ENCODE measurements at regions not wholly inside any gene's neighbourhood (a gene's known extent, or its start where the extent isn't known, plus 50 kb on each side); places are given as distances from the start of the nearest gene placed in this dataset.
A peak's percentile ranks its signal among the peaks of the same experiment; 100 is the strongest.
"Not testable (repeated sequence)": the region's sequence is repeated elsewhere in the genome, so short reads cannot be mapped to it uniquely, and the experiment has no call there.

DNA sequence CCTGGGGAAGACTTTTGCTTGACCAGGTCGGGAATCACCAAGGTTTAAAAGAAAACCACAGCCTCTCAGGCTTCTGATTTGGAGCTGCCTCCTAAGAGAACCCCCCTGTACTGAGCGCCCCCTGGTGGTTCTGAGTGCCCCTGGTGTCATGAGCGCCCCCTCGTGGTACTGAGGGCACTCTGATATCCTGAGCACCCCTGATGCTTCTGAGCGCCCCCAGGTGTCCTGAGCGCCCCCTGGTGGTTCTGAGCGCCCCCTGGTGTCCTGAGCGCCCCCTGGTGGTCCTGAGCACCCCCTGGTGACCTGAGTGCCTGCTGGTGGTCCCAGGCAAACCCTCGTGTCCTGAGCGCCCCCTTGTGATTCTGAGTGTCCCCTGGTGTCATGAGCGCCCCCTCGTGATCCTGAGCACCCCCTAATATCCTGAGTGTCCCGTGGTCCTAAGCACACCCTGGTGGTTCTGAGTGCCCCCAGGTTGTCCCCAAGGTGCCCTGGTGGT is 643.8 kb downstream of the TMEM121 start:
- Mint-ChIP-seq H3K27me3 (peaks cover 33% of the 10 kb centered on the region), H3K4me1 (peaks cover 27% of the 10 kb centered on the region)
- H3K9me3 Mint-ChIP-seq; H3K36me3 Mint-ChIP-seq (ENCODE audit: low read depth); H3K4me3 Mint-ChIP-seq; POLR2A ChIA-PET; H3K27ac Mint-ChIP-seq: not testable (repeated sequence)
- CTCF ChIA-PET, result interaction anchor here (0.7 to 1.9 kb wide), 6 partner anchors 10 to 53 kb away, joined by 4 to 11 read pairs (median 5); no protein-coding TSS in a partner anchor
- DNase-seq, result peak; percentile 80

DNA sequence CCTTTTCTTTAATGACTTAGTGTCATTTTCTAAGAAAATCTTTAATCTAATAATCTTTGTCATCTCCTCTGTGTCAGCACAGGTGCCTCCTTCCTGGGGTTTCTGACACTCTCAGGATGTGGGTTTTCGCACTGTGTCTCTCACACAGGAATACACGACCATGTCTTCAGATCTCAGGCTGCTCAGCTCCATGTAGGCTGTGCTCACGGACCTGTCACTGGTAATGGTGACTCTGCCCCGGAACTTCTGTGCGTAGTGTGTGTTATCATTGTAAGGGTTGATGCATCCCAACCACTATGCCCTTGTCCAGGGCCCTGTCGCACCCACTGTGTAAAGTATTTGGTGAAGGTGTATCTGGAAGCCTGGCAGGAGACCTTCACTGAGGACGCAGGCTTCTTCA is 647.8 kb downstream of the TMEM121 start:
- peak; percentile 75 for DNase-seq
- H3K27me3 Mint-ChIP-seq, result peaks cover 26% of the 10 kb centered on the region
- H3K36me3 Mint-ChIP-seq (ENCODE audit: low read depth), result no peaks in the 10 kb centered on the region
- H3K4me3 Mint-ChIP-seq, result peak overlapping the region; percentile 18
- peak overlapping the region; percentile 75 for H3K27ac Mint-ChIP-seq
- ChIA-PET CTCF (interaction anchor here (1.4 kb wide), 1 partner anchor 11 kb away, joined by 9 read pairs; no protein-coding TSS in a partner anchor), POLR2A (interaction anchor here (1.3 kb wide), 1 partner anchor 11 kb away, joined by 7 read pairs; no protein-coding TSS in a partner anchor)
- peaks cover 61% of the 10 kb centered on the region for H3K4me1 Mint-ChIP-seq
- no peaks in the 10 kb centered on the region for H3K9me3 Mint-ChIP-seq

DNA sequence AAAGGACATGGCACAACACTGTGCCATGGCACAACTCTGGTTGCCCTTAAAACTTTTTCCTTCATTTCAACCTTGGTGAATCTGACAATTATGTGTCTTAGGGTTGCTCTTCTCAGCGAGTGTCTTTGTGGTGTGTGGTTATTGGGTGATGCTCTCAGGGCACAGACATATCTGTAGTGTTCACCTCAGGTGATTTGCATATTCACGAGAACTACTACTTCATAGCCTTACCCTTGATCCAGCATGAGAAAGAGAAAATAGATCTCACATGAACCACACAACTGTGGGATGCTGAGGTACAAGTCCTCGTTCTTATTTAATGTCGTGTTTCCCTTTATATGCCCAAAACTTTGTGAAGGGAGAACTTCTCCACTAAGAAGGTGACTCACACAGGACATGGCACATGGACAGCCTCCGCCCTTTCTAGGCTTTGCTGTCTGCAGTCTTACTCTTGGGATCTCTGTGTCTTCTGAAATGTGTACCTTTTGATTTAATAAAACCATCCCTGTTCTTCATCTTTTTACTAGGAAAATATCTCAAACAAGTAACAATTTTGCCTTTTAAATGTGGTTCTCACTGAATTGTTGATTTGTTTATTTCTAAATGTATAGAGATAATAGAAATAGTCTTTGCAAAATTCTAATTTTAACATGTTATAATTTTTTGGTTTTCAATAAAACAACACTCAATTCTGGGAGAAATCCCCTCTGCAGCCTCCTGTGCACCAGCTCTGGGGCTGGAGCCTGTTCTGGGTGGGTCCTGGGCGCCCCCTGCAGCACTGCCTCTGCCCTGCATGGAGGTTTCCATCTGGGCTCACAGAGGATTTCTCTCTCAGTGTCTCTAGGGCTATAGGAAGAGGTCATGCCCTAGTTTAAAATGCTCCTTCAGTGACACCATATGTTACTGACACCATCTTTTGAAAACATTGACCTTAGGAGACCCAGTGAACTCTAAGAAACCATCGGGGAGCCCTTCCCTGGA is 651.2 kb downstream of the TMEM121 start:
- CTCF ChIA-PET, result interaction anchor here (0.7 to 1.1 kb wide), 2 partner anchors 10 to 185 kb away, joined by 3 read pairs; no protein-coding TSS in a partner anchor
- POLR2A ChIA-PET, result not testable (repeated sequence)
- peak; percentile 66 for DNase-seq

DNA sequence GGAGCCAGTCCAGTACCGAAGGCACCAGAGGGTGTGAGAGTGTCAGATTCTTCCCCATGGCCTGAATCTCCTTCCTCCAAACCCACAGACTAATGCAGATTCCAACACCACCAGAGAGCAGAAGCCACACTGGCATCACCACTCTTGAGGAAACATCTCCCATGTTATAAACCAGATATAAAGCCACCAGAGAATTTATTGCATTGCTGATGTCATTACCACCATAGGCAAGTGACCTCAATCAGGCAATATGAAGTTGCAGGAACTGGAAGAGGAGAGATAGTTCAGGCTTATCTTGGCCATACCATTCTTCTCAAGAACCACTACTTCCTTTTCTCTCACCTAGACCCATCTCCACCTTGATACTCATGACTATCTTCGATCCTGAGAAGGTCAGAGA is 653.4 kb downstream of the TMEM121 start:
- no peak overlapping the region for H3K27ac Mint-ChIP-seq
- H3K36me3 Mint-ChIP-seq (ENCODE audit: low read depth), result no peaks in the 10 kb centered on the region
- no peaks in the 10 kb centered on the region for H3K9me3 Mint-ChIP-seq
- ChIA-PET POLR2A (no interaction called here), CTCF (interaction anchor here (0.9 kb wide), 1 partner anchor 10 kb away, joined by 4 read pairs; no protein-coding TSS in a partner anchor)
- peaks cover 47% of the 10 kb centered on the region for H3K27me3 Mint-ChIP-seq
- no peak for DNase-seq
- no peak overlapping the region for H3K4me3 Mint-ChIP-seq
- peaks cover 62% of the 10 kb centered on the region for H3K4me1 Mint-ChIP-seq

More for the DNA sequence above, 651.2 kb downstream of the TMEM121 start:
- not testable (repeated sequence) for H3K36me3 Mint-ChIP-seq (ENCODE audit: low read depth); H3K9me3 Mint-ChIP-seq
- Mint-ChIP-seq H3K4me1 (peaks cover 64% of the 10 kb centered on the region), H3K27me3 (peaks cover 42% of the 10 kb centered on the region), H3K27ac (peak overlapping the region; percentile 47), H3K4me3 (peak overlapping the region; percentile 2)

DNA sequence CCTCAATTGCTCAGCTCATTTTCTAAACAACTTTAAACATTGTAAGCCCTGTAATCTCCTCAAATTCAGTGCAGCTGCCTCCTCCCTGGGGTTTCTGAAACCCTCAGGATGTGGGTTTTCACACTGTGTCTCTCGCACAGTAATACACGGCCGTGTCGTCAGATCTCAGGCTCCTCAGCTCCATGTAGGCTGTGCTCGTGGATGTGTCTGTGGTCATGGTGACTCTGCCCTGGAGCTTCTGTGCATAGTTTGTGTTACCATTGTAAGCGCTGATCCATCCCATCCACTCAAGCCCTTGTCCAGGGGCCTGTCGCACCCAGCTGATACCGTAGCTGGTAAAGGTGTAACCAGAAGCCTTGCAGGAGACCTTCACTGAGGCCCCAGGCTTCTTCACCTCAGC is 658.4 kb downstream of the TMEM121 start:
- H3K36me3 Mint-ChIP-seq (ENCODE audit: low read depth); H3K4me3 Mint-ChIP-seq; H3K9me3 Mint-ChIP-seq: not testable (repeated sequence)
- Mint-ChIP-seq H3K27me3 (peaks cover 38% of the 10 kb centered on the region), H3K27ac (peak overlapping the region; percentile 60), H3K4me1 (peaks cover 35% of the 10 kb centered on the region)
- POLR2A ChIA-PET, result interaction anchor here (0.7 to 1.4 kb wide), 2 partner anchors 9 to 10 kb away, joined by 3 to 7 read pairs; no protein-coding TSS in a partner anchor
- CTCF ChIA-PET, result interaction anchor here (0.8 to 2.8 kb wide), 15 partner anchors 9 to 580 kb away, joined by 3 to 12 read pairs (median 4); no protein-coding TSS in a partner anchor
- peak; percentile 82 for DNase-seq

DNA sequence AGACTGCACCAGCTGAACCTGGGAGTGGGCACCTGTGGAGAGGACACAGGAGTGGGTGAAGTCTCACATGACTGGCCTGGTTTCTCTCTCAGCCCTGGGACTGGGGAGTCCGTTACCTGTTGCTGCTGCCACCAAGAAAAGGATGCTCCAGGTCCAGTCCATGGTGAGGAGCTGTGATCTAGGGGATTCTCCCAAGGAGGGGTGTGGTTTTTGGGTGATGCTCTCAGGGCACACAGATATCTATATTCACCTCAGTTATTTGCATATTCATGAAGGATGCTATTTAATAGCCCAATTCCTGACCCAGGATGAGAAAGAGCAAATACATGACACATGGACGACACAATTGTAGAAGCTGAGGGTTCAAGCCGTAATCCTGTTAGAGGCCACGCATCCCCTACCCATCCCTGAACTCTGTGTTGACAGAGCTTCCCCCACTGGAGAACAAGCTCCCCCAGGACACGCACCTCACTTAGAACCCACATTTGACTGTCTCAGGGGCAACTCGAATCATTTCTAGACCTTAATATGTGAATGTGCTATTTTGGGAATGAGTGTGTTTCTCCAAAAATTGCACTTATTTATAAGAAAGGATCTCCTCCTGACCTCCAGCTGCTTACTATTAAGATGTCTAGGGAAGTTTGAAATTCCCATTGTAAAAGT is 658.9 kb downstream of the TMEM121 start:
- Mint-ChIP-seq H3K27me3 (peaks cover 35% of the 10 kb centered on the region), H3K4me1 (peaks cover 30% of the 10 kb centered on the region), H3K27ac (peak overlapping the region; percentile 60)
- not testable (repeated sequence) for H3K9me3 Mint-ChIP-seq; DNase-seq; H3K4me3 Mint-ChIP-seq; H3K36me3 Mint-ChIP-seq (ENCODE audit: low read depth)
- CTCF ChIA-PET, result interaction anchor here (0.8 to 2.8 kb wide), 18 partner anchors 9 to 579 kb away, joined by 3 to 12 read pairs (median 4); no protein-coding TSS in a partner anchor
- POLR2A ChIA-PET, result interaction anchor here (0.7 to 1.4 kb wide), 2 partner anchors 9 to 11 kb away, joined by 3 to 7 read pairs; no protein-coding TSS in a partner anchor

DNA sequence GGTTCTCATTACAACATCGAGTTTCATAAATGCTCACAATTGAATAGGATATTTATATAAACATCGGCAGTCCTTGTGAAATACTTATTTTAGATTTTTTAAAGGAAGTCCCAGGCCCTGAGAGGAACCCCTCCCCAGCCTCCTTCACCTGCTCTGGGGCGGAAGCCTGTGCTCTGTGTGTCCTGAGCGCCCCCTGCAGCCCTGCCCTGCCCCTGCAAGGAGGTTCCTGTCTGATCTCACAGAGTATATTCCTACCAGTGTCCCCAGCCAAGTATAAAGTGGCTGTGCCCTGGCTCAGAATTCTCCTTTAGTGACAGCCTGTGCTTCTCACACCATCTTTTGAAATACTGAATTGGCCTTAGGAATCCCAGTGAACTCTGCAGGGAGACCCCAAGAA is 659.5 kb downstream of the TMEM121 start:
- CTCF ChIA-PET, result interaction anchor here (0.7 to 2.8 kb wide), 13 partner anchors 10 to 284 kb away, joined by 3 to 12 read pairs (median 4); no protein-coding TSS in a partner anchor
- Mint-ChIP-seq H3K27me3 (peaks cover 29% of the 10 kb centered on the region), H3K9me3 (no peaks in the 10 kb centered on the region), H3K4me3 (no peak overlapping the region), H3K27ac (peak overlapping the region; percentile 24), H3K36me3 (ENCODE audit: low read depth) (no peaks in the 10 kb centered on the region), H3K4me1 (peaks cover 30% of the 10 kb centered on the region)
- DNase-seq, result peak; percentile 78
- POLR2A ChIA-PET, result no interaction called here

DNA sequence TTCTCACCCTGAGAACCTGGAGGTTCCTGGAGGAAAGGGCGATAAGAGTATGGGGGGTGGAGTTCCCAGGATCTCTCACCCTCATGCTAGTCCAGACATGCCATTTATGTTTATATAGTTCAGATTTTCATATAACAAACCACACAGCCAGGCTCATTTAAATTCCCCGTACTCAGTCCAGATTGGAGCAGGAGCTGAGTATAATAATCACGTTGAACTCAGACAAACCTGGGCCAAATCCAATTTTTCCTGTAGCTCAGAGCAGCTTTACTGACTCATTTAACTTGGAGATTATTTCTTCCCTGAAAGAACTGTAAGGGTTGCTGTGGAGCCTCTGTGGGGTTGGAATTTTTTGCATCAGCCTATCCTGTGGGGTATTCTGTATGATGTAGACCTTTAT is 660.8 kb downstream of the TMEM121 start:
- ChIA-PET CTCF (interaction anchor here (1.0 to 2.8 kb wide), 4 partner anchors 9 to 70 kb away, joined by 3 to 11 read pairs (median 4); no protein-coding TSS in a partner anchor), POLR2A (no interaction called here)
- H3K36me3 Mint-ChIP-seq (ENCODE audit: low read depth), result no peaks in the 10 kb centered on the region

DNA sequence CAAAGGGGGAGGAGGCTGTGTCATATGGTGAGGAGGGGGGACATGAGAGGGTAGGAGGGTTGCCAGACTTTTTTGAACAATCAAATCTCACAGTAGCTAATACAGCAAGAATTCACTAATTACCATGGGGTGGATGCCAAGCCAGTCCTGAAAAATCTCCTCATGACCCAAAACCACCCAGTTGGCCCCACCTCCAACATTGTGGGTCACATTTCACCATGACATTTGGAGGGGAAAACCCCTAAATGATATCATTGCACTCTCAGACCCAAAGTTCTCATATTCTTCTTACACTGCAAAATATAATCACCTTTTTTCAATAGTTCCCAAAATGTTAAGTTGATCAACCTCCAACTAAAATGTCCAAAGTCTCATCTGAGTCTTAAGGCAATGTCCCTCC is 666.3 kb downstream of the TMEM121 start:
- H3K4me3 Mint-ChIP-seq; CTCF ChIA-PET; H3K36me3 Mint-ChIP-seq (ENCODE audit: low read depth); POLR2A ChIA-PET; H3K27ac Mint-ChIP-seq; H3K9me3 Mint-ChIP-seq; H3K4me1 Mint-ChIP-seq; DNase-seq: not testable (repeated sequence)
- H3K27me3 Mint-ChIP-seq, result peaks cover 49% of the 10 kb centered on the region

More for the DNA sequence above, 660.8 kb downstream of the TMEM121 start:
- no peak for DNase-seq
- peaks cover 30% of the 10 kb centered on the region for H3K27me3 Mint-ChIP-seq
- H3K4me1 Mint-ChIP-seq, result peaks cover 30% of the 10 kb centered on the region
- no peaks in the 10 kb centered on the region for H3K9me3 Mint-ChIP-seq
- no peak overlapping the region for H3K4me3 Mint-ChIP-seq
- no peak overlapping the region for H3K27ac Mint-ChIP-seq

DNA sequence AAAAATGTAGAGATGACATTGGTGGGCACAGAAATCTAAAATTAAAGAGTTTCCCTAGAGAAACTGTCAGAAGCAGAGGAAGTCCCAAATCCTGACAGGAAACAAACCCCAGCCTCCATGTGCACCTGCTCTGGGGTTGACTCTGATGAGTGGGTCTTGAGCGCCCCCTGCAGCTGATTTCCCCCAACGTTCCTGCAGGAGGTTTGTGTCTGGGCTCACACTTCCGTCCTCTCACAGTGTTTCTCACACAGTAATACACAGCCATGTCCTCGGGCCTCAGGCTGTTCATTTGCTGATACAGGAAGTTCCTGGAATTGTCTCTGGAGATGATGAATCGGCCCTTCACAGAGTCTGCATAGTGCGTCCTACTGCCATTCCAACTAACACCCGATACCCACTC is 670.1 kb downstream of the TMEM121 start:
- POLR2A ChIA-PET, result not testable (repeated sequence)
- peaks cover 65% of the 10 kb centered on the region for H3K27me3 Mint-ChIP-seq
- CTCF ChIA-PET, result interaction anchor here (0.6 to 1.7 kb wide), 2 partner anchors 11 to 51 kb away, joined by 3 to 4 read pairs; no protein-coding TSS in a partner anchor

DNA sequence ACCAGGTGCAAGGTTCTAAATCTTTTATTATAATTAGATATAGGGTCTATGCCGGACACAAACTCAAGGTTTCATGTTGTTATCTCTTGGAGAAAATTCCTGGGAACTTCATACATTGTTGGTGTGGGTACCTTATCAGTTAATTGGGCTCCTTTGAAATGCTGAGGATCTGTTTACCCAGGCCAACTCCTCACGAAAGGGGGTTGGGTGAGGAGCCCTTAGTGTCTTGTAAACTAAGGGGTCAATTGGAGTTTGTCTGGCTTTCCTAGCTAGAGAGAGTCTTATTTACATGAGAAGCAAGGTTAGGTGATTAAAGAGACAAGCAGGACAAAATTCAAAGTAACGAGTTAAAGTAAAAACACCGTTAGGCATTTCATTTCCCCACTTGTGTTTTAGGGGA is 670.9 kb downstream of the TMEM121 start:
- H3K9me3 Mint-ChIP-seq; DNase-seq; H3K4me3 Mint-ChIP-seq; POLR2A ChIA-PET; H3K27ac Mint-ChIP-seq; H3K36me3 Mint-ChIP-seq (ENCODE audit: low read depth): not testable (repeated sequence)
- CTCF ChIA-PET, result interaction anchor here (1.5 to 2.2 kb wide), 4 partner anchors 12 to 271 kb away, joined by 4 to 6 read pairs (median 5); no protein-coding TSS in a partner anchor
- Mint-ChIP-seq H3K4me1 (peaks cover 17% of the 10 kb centered on the region), H3K27me3 (peaks cover 66% of the 10 kb centered on the region)

More for the DNA sequence above, 670.1 kb downstream of the TMEM121 start:
- peak; percentile 76 for DNase-seq
- not testable (repeated sequence) for H3K4me3 Mint-ChIP-seq; H3K36me3 Mint-ChIP-seq (ENCODE audit: low read depth); H3K27ac Mint-ChIP-seq; H3K9me3 Mint-ChIP-seq
- H3K4me1 Mint-ChIP-seq, result peaks cover 17% of the 10 kb centered on the region

DNA sequence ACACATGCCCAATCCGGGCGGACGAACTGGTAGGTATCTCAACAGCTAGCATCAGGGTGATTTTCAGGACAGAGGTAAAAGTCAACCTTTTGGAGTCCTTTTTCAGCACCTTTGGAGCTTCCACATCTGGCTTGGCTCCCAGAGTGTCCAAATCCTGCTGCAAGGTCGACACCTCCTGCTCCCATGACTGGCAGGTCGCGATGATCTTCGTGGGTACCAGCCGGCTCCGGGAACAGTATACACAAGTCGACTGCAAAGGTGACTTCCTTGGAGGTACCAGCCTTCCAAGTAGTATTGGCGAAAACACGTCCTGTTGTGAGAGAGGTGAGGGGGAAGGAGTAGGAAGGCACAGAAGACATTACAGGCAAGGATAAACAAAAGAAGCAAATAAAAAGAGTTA is 672.7 kb downstream of the TMEM121 start:
- H3K4me3 Mint-ChIP-seq, result no peak overlapping the region
- H3K36me3 Mint-ChIP-seq (ENCODE audit: low read depth), result no peaks in the 10 kb centered on the region
- no peak for DNase-seq
- no peak overlapping the region for H3K27ac Mint-ChIP-seq
- ChIA-PET CTCF (interaction anchor here (1.0 to 2.3 kb wide), 5 partner anchors 11 to 269 kb away, joined by 3 to 25 read pairs (median 6); no protein-coding TSS in a partner anchor), POLR2A (no interaction called here)
- peaks cover 9% of the 10 kb centered on the region for H3K4me1 Mint-ChIP-seq
- no peaks in the 10 kb centered on the region for H3K9me3 Mint-ChIP-seq
- H3K27me3 Mint-ChIP-seq, result peaks cover 65% of the 10 kb centered on the region
